LNCaP clone FGC (cell line): ENCODE measurements at regions not wholly inside any gene's neighbourhood (a gene's known extent, or its start where the extent isn't known, plus 50 kb on each side); places are given as distances from the start of the nearest gene placed in this dataset.

ENCODE experiments used
- DNase-seq: peaks from one replicate; pipeline ENCODE4 v3.0.0-alpha.2; 2011; ENCODE audit warnings: low read depth
- H3K4me3 ChIP-seq: 2 replicates; pipeline ENCODE4 v1.5.1; 2011; ENCODE audit warnings: mild to moderate bottlenecking, low read depth, low read length, control low read depth
- TF ChIP-seq, protein P1 (sequence below): IDR thresholded peaks from 2 replicates; pipeline ENCODE4 v1.5.1; 2012; ENCODE audit warnings: mild to moderate bottlenecking; ENCODE audit not compliant: control insufficient read depth, insufficient read depth; ENCODE audit errors: extremely low read depth

GRCh38 chr7:106177300-106177690 is 65.2 kb upstream of the SYPL1 start:
- TF ChIP-seq, protein P1, sequence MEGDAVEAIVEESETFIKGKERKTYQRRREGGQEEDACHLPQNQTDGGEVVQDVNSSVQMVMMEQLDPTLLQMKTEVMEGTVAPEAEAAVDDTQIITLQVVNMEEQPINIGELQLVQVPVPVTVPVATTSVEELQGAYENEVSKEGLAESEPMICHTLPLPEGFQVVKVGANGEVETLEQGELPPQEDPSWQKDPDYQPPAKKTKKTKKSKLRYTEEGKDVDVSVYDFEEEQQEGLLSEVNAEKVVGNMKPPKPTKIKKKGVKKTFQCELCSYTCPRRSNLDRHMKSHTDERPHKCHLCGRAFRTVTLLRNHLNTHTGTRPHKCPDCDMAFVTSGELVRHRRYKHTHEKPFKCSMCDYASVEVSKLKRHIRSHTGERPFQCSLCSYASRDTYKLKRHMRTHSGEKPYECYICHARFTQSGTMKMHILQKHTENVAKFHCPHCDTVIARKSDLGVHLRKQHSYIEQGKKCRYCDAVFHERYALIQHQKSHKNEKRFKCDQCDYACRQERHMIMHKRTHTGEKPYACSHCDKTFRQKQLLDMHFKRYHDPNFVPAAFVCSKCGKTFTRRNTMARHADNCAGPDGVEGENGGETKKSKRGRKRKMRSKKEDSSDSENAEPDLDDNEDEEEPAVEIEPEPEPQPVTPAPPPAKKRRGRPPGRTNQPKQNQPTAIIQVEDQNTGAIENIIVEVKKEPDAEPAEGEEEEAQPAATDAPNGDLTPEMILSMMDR: no peak
- DNase-seq: no peak
- H3K4me3 ChIP-seq: no peak overlapping the region

- H3K4me3 ChIP-seq: no peak overlapping the region
- TF ChIP-seq, protein P1: peak; percentile 99
- peak; percentile 34 for DNase-seq
Measured at GRCh38 chr7:106176414-106177299, 64.5 kb upstream of the SYPL1 start.

DNA sequence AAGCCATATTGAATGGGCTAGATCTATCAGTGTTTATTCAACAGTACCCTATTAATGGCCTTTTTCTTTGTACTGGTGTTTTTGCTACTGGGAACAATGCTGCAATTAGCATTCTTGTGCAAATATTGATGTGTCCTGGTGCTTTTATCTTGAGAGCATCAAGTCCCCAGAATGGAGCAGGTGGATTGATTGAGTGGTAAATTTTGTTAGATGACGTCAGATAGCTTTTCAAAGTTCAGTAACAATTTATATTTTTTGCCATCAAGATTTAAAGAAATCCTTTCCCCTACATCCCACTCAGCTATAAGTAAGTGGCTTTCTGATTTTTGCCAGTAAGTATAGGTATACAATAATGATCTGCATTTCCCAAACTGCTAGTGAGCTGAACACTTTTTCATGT is 63.4 kb upstream of the SYPL1 start:
- no peak for DNase-seq

GRCh38 chr7:106170651-106171050 is 58.5 kb upstream of the SYPL1 start:
- TF ChIP-seq, protein P1: no peak
- no peak for DNase-seq
- H3K4me3 ChIP-seq: no peak overlapping the region

More for the DNA sequence above, 63.4 kb upstream of the SYPL1 start:
- H3K4me3 ChIP-seq: no peak overlapping the region
- TF ChIP-seq, protein P1: no peak

DNA sequence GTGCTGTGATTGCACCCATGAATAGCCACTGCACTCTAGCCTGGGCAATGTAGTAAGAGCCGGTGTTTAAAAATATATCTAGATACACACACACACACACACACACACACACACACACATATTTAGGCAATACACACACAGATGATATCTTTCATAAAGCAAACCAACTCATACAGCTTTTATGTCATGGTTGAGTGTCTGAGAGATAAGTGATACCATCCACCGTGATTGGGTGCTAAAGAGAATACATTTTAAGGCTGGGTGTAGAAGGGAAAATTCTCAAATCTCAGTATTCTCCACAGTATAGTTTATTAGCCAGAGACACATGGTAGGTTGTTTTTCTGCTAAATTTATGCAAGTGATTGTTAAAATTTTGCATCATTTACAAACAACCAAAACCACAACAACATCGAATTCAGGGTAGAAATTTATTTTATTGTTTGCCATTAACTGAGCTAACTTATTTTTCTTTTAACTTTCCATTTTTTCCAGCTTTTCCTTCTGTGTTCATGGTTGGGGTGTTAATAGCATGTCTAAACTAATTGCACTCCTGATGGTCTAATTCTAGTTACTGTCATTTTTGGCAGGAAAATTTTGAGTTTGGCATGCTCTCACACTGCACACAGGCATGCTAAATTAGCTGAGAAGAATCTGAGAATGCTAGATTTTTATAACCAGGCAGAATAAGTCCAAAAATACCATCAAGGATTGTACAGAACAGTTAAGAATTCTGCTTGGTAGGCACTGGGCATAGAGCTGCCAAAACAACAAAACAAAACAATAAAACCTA is 57.9 kb upstream of the SYPL1 start:
- no peak for DNase-seq
- no peak overlapping the region for H3K4me3 ChIP-seq
- TF ChIP-seq, protein P1: no peak

- DNase-seq: no peak
- H3K4me3 ChIP-seq: no peak overlapping the region
- TF ChIP-seq, protein P1: no peak
Measured at GRCh38 chr7:106167439-106168136, 55.5 kb upstream of the SYPL1 start.
